ENCODE measurements at regions not wholly inside any gene's neighbourhood (a gene's known extent, or its start where the extent isn't known, plus 50 kb on each side); places are given as distances from the start of the nearest gene placed in this dataset.

GRCh38 chr10:107540981-107541380, 376.5 kb upstream of the SORCS1 start (continued):
- TF ChIP-seq ZBTB33 (IDR thresholded peaks at IDR 0.05) (no peak), EGR1 (IDR thresholded peaks at IDR 0.05; ENCODE audit: low read depth in 2 of 2) (no peak)

DNA sequence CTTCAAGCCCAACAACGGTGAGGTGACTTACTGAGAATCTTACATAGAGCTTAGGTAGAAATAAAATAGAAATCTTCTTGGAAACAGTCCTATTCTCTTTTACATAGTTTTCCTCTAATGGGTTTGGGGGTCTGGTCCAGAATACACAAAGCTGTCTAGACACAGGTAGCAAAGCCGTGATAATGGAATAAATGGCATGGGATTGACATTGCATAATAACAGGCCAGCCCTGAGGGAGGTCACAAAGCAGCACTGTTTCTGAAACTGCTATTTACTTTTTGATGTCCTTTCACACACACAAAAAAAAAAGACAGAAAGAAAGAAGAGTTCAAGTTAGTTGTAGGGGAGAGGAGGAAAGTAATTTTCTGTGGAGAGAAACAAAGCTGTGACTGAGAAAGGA, 364.8 kb upstream of the SORCS1 start:
- 60% methylated on average over 2 of the region's 2 CpGs for WGBS
- TF ChIP-seq GABPA (IDR thresholded peaks at IDR 0.05 in 1 of 2, conservative IDR thresholded peaks at IDR 0.05 in 1 of 2) (no peak), SP1 (IDR thresholded peaks at IDR 0.05) (no peak), NR2F2 (IDR thresholded peaks at IDR 0.05) (no peak), FOXA2 (IDR thresholded peaks at IDR 0.05) (no peak), TAF1 (conservative IDR thresholded peaks at IDR 0.05) (no peak), MAX (IDR thresholded peaks at IDR 0.05) (no peak), REST (IDR thresholded peaks at IDR 0.05) (no peak), YY1 (IDR thresholded peaks at IDR 0.05) (no peak), FOXA1 (IDR thresholded peaks at IDR 0.05) (no peak)

DNA sequence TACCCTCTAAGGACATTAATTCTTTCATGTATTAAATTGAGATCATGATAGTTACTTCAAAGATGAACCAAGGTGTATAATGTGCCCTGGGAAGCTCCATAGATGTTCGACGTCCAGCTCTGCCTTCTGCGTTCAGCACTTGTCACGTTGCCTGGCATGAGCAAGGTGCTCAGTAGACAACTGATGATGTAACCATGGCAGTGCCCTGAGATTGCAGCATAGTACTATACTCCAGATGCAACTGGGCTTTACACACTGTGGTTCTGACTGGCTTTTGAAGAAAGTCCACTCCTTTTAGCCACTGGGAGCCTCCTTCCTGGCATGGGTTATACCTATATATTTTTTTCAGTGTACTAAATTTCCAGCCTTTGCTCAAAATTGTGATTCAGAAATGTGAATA, 355.8 kb upstream of the SORCS1 start:
- H3K9ac ChIP-seq (ENCODE audit: low read depth in 1 of 2, low read length in 2 of 2), result no peak overlapping the region
- H3K36me3 ChIP-seq (ENCODE audit: control insufficient read depth in 4 of 4, insufficient read depth in 3 of 4, low read depth in 1 of 4, low read length in 3 of 4), result no peaks in the 10 kb centered on the region
- no peaks in the 10 kb centered on the region for H3K27me3 ChIP-seq (ENCODE audit: control insufficient read depth in 4 of 4, insufficient read depth in 4 of 4, low read length in 3 of 4)
- H3K27ac ChIP-seq (ENCODE audit: low read depth in 1 of 2, low read length in 2 of 2), result no peak overlapping the region
- 87% methylated on average over 4 of the region's 4 CpGs for WGBS
- DNase-seq (ENCODE audit: low spot score), result no peak
- no peak overlapping the region for H3K4me3 ChIP-seq (ENCODE audit: low read depth in 1 of 3, low read length in 3 of 3)
- no peaks in the 10 kb centered on the region for H3K4me1 ChIP-seq (ENCODE audit: control insufficient read depth in 4 of 4, insufficient read depth in 4 of 4, low read length in 3 of 4)
- no peaks in the 10 kb centered on the region for H3K9me3 ChIP-seq (ENCODE audit: control insufficient read depth in 4 of 4, low read length in 3 of 4)
- TF ChIP-seq NR2F2 (IDR thresholded peaks at IDR 0.05), result no peak
- no peak for TF ChIP-seq REST (IDR thresholded peaks at IDR 0.05)

More for the DNA sequence above, 364.8 kb upstream of the SORCS1 start:
- H3K9me3 ChIP-seq (ENCODE audit: control insufficient read depth in 4 of 4, low read length in 3 of 4), result no peaks in the 10 kb centered on the region
- no peak overlapping the region for H3K4me3 ChIP-seq (ENCODE audit: low read depth in 1 of 3, low read length in 3 of 3)
- H3K27me3 ChIP-seq (ENCODE audit: control insufficient read depth in 4 of 4, insufficient read depth in 4 of 4, low read length in 3 of 4), result no peaks in the 10 kb centered on the region
- H3K9ac ChIP-seq (ENCODE audit: low read depth in 1 of 2, low read length in 2 of 2), result no peak overlapping the region
- H3K36me3 ChIP-seq (ENCODE audit: control insufficient read depth in 4 of 4, insufficient read depth in 3 of 4, low read depth in 1 of 4, low read length in 3 of 4), result no peaks in the 10 kb centered on the region
- no peak for DNase-seq (ENCODE audit: low spot score)
- no peak overlapping the region for H3K27ac ChIP-seq (ENCODE audit: low read depth in 1 of 2, low read length in 2 of 2)
- H3K4me1 ChIP-seq (ENCODE audit: control insufficient read depth in 4 of 4, insufficient read depth in 4 of 4, low read length in 3 of 4), result no peaks in the 10 kb centered on the region

Data from liver (tissue), 7 donors.